Fibroblast of the aortic adventitia (primary cell): ENCODE measurements at regions not wholly inside any gene's neighbourhood (a gene's known extent, or its start where the extent isn't known, plus 50 kb on each side); places are given as distances from the start of the nearest gene placed in this dataset.

Experiments used
- DNase-seq: peaks from one replicate; pipeline ENCODE4 v3.0.0-alpha.2; 2010; ENCODE audit warnings: low read depth
- H3K4me3 ChIP-seq: 2 replicates; pipeline ENCODE4 v1.5.1; 2011; ENCODE audit warnings: low read depth, mild to moderate bottlenecking, control low read depth, low read length, moderate library complexity
- TF ChIP-seq, protein P1 (sequence below): IDR thresholded peaks from 2 replicates; pipeline ENCODE4 v1.5.1; 2011; ENCODE audit warnings: mild to moderate bottlenecking, low read length, control low read depth, inconsistent platforms; ENCODE audit not compliant: insufficient read depth

DNA sequence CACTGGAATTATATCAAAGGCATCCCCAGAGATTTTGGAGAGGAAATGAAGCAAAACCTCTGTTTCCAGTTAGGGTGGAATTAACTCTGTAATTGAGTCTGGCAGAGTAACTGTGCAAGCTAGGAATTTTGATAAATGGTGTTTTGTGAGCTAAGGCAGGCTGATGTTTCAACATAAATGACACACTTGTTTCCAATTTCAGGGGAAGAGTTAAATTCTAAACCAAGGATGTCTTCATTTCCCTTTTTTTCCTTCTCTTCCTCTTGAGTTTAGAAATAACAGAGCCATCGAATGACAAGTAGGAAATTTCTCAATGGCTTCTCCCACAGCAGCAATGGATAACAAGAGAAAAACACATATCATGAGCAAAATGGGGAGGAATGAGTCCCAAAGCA lies 131.2 kb downstream of the IRS2 start:
- TF ChIP-seq, protein P1, sequence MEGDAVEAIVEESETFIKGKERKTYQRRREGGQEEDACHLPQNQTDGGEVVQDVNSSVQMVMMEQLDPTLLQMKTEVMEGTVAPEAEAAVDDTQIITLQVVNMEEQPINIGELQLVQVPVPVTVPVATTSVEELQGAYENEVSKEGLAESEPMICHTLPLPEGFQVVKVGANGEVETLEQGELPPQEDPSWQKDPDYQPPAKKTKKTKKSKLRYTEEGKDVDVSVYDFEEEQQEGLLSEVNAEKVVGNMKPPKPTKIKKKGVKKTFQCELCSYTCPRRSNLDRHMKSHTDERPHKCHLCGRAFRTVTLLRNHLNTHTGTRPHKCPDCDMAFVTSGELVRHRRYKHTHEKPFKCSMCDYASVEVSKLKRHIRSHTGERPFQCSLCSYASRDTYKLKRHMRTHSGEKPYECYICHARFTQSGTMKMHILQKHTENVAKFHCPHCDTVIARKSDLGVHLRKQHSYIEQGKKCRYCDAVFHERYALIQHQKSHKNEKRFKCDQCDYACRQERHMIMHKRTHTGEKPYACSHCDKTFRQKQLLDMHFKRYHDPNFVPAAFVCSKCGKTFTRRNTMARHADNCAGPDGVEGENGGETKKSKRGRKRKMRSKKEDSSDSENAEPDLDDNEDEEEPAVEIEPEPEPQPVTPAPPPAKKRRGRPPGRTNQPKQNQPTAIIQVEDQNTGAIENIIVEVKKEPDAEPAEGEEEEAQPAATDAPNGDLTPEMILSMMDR, result no peak
- no peak overlapping the region for H3K4me3 ChIP-seq
- DNase-seq, result no peak

DNA sequence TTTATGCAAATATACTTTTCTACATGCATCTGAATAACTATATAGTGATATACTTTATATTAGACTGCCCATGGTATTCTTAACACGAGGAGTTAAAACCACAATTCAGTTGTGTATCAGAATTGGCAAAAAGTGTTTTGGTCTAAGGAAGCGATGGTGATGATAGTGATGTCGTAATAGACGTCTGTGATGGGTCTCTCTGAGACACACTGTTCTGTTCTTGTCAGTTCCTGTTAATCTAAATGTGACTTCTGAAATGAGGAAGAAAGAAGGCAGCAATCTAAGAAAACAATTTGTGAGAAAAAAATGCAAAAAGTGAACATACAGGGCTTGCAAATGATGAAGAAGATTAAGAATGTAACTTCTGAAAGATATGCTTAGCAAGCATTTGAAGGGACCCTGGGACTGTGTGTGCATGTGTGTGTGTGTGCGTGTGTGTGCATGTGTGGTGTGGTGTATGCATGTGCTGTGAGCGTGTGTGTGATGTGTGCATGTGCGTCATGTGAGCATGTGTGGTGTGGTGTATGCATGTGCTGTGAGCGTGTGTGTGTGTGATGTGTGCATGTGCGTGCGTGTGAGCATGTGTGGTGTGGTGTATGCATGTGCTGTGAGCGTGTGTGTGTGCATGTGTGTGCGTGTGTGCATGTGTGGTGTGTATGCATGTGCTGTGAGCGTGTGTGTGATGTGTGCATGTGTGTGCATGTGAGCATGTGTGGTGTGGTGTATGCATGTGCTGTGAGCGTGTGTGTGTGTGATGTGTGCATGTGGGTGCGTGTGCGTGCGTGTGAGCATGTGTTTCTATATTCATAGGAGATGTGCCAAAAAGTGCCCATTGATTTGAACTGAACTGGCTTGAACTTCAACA lies 131.8 kb downstream of the IRS2 start:
- no peak for DNase-seq
- TF ChIP-seq, protein P1, result no peak
- H3K4me3 ChIP-seq, result no peak overlapping the region

DNA sequence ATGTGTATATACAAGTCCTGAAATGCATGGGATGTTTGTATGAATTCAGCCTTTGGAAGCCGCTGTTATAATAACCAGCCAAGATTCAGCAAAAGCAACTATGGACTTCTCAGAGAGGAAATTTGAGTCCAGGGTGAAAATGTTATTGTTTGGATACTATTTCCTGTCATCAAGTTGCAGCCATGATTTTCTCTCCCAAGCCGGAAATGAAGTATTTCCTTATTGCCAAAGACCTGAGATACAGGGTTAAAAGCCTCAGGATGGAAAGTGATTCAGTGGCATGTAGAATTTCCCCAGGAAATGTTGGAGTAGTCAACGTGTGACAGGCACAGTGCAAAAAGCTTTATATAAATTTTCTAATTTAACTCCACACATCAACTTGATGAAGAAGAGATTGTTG lies 133.9 kb downstream of the IRS2 start:
- TF ChIP-seq, protein P1, result no peak
- no peak for DNase-seq
- no peak overlapping the region for H3K4me3 ChIP-seq

- TF ChIP-seq, protein P1, result no peak
Observed at GRCh38 chr13:109651854-109652253, 134.5 kb downstream of the IRS2 start.

DNA sequence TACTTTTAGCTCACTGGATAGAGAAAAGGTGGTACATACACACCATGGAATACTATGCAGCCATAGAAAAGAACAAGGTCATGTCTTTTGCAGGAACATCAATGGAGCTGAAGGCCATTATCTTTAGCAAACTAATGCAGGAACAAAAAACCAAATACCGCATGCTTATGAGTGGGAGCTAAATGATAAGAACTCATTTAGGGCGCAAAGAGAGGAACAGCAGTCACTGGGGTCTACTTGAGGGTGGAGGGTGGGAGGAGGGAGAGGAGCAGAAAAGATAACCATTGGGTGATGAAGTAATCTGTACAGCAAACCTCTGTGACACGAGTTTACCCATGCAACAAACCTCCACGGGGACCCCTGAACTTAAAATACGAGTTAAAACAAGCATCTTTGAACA lies 135.1 kb downstream of the IRS2 start:
- TF ChIP-seq, protein P1, result no peak
- no peak overlapping the region for H3K4me3 ChIP-seq
- no peak for DNase-seq

More at GRCh38 chr13:109651854-109652253, 134.5 kb downstream of the IRS2 start:
- no peak for DNase-seq
- H3K4me3 ChIP-seq, result no peak overlapping the region

GRCh38 chr13:109650861-109651260 lies 135.5 kb downstream of the IRS2 start:
- TF ChIP-seq, protein P1, result no peak
- H3K4me3 ChIP-seq, result no peak overlapping the region
- no peak for DNase-seq
